AG09319 (cell line): ENCODE measurements at regions not wholly inside any gene's neighbourhood (a gene's known extent, or its start where the extent isn't known, plus 50 kb on each side); places are given as distances from the start of the nearest gene placed in this dataset.

Source experiments
- DNase-seq: peaks from one replicate; pipeline ENCODE4 v3.0.0-alpha.2; 2010; ENCODE audit warnings: low read depth; ENCODE audit errors: extremely low read depth
- CTCF ChIP-seq: IDR thresholded peaks from 2 replicates; pipeline ENCODE4 v1.5.1; 2011; ENCODE audit warnings: low read depth, mild to moderate bottlenecking, inconsistent platforms, low read length, moderate library complexity

- no peak for DNase-seq
- TF ChIP-seq CTCF: no peak
Measured at GRCh38 chr14:54137614-54137961, 181.0 kb upstream of the BMP4 start.

GRCh38 chr14:54138024-54138353, 181.4 kb upstream of the BMP4 start:
- no peak for DNase-seq
- TF ChIP-seq CTCF: no peak

- DNase-seq: no peak
- no peak for TF ChIP-seq CTCF
Measured at GRCh38 chr14:54138354-54139038, 181.9 kb upstream of the BMP4 start.

GRCh38 chr14:54140551-54140950, 183.9 kb upstream of the BMP4 start:
- TF ChIP-seq CTCF: no peak

GRCh38 chr14:54146601-54147000, 190.0 kb upstream of the BMP4 start:
- TF ChIP-seq CTCF: no peak

More at GRCh38 chr14:54140551-54140950, 183.9 kb upstream of the BMP4 start:
- no peak for DNase-seq

GRCh38 chr14:54147282-54147681, 190.7 kb upstream of the BMP4 start:
- TF ChIP-seq CTCF: no peak
- DNase-seq: no peak

More at GRCh38 chr14:54146601-54147000, 190.0 kb upstream of the BMP4 start:
- DNase-seq: no peak

GRCh38 chr14:54147758-54148157, 191.1 kb upstream of the BMP4 start:
- no peak for TF ChIP-seq CTCF
- DNase-seq: no peak
